OCI-M1 (cell line): ENCODE measurements at regions not wholly inside any gene's neighbourhood (a gene's known extent, or its start where the extent isn't known, plus 50 kb on each side); places are given as distances from the start of the nearest gene placed in this dataset.
A peak's percentile ranks its signal among the peaks of the same experiment; 100 is the strongest.
"Not testable (repeated sequence)": the region's sequence is repeated elsewhere in the genome, so short reads cannot be mapped to it uniquely, and the experiment has no call there.

Source experiments
- DNase-seq: peaks from one replicate; lab custom pipeline; 2025; lab: John Stamatoyannopoulos, UW

DNA sequence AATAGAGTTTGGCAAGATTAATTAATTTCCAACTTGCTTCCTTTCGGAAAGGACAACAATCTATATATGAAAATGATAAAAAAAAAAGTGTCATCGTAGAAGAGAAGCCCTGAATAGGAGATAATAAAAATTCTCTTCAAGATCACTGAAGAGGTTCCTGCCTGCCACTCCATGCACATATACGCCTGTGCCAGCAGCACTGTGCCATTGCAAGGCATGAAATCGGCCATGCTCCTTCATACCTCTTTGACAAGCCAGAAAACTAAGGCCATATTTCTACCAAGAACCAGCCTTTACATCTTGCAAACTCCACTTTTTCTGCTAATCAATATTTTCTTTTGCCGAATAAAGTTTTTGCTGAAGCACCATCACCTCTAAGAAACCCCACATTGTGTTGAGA lies 365.5 kb downstream of the CXXC4 start:
- DNase-seq = no peak

DNA sequence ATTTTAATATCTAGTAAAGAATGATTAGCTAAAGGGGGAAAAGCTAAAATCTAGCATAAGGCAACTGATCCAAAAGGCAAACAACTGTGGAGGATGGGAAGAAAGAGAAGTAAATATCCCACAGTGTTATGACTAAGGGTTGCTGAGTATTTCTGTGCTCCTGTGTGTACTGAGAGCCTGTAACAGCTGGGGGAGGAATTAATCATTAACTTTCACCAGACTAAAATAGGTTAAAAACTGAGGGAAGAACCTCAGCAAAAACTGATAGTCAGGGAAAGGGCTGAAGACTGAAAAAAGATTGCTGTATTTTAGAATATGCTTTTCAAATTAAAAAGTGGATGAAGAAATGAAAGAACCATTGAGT lies 365.9 kb downstream of the CXXC4 start:
- DNase-seq = peak; percentile 18

GRCh38 chr4:104128031-104128849 lies 366.5 kb downstream of the CXXC4 start:
- peak; percentile 22 for DNase-seq

DNA sequence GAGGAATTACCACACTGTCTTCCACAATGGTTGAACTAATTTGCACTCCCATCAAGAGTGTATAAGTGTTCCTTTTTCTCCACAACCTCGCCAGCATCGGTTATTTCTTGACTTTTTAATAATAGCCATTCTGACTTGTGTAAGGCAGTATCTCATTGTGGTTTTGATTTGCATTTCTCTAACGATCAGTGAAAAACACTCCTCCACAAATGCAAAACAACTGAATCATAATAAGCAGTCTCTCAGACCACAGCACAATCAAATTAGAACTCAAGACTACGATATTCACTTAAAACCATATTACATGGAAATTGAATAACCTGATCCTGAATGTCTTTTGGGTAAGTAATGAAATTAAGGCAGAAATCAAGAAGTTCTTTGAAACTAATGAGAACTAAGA lies 371.7 kb downstream of the CXXC4 start:
- no peak for DNase-seq

GRCh38 chr4:104117776-104118175 lies 376.9 kb downstream of the CXXC4 start:
- DNase-seq = no peak

DNA sequence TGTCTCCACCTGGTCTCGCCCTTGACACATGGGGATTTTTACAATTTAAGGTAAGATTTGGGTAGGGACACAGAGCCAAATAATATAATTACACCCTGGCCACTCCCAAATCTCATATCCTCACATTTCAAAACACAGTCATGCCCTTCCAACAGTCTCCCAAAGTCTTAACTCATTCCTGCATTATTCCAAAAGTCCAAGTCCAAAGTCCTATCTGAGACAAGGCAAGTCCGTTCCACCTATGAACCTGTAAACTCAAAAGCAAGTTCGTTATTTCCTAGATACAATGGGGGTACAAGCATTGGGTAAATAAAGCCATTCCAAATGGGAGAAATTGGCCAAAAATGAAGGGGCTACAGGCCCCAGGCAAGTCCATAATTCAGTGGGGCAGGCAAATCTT lies 380.8 kb downstream of the CXXC4 start:
- DNase-seq = no peak

DNA sequence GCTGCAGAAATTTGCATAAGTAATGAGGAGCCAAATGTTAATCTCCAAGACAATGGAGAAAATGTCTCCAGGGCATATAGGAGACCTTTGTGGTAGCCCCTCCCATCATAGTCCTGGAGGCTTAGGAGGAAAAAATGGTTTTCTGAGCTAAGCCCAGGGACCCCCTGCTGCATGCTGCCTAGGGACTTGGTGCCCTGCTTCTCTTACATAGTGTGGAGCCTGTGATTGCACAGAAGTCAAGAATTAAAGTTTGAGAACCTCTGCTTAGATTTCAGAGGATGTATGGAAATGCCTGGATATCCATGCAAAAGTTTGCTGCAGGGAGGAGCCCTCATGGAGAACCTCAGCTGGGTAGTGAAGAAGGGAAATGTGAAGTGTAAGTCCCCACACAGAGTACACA lies 379.4 kb upstream of the TACR3 start:
- DNase-seq = no peak

DNA sequence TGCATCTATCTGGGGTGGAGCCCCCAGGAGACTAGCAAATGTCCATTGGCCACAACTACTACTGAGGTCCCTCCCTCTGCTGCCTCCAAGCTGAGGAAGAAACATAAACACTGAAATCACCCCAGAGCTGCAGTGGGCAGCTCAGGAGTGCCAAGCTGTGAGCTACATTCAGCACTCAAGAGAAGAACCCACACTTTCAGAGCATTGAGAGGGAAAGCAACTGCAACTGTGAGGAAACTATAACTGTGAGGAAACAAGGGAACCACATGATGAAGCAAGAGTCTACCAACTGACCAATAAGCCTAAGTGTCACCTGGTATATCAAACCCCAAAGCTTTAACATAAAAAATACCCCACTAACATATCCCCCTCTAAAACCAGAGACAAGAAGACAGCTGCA lies 373.5 kb upstream of the TACR3 start:
- DNase-seq = no peak

- DNase-seq = no peak
These were observed 353.4 kb upstream of the TACR3 start for GRCh38 chr4:104073229-104073628.

- DNase-seq = no peak
These were observed 346.7 kb upstream of the TACR3 start for GRCh38 chr4:104066533-104066932.

DNA sequence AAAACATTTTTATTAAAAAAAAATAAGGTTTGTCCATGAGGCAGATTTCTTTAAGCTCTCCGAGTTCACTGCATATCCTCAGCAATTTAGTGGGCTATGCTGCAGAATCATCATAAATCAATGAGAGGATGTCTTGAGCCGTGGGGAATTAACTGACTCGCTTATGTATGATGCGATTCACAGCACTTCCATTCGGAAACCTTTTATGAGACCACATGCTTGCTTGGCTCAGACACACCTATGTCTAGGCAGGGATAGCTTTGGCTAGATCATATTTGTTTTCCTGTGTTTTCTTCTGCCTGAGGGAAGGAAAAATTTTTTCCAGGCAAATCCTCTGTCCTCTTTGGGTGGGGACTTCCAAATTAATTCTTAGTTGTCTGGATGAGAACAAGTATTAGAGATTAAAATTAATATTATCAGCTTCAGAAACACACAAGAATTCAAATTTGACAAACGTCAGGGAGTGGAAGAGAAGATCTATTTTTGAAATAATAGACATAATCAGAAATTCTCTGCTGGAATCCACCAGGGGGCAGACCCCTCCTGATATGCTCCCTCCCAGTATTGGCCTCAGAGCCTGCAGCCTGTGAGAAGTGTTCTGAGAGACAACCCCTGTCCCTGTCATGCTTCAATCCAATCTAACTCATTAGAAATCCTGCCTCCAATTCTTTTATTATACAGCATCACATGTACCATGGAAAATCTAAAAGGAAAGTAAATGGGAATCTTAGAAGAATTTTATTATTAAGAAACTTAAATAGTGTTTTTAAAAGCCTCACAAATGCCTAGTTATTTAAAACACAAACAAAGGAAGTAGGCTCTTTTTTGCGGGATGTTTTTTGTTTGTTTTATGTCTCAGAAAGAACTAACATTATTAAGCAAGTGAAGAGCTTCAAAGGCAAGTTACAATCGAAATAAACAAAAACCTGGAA lies 345.1 kb upstream of the TACR3 start:
- peak; percentile 84 for DNase-seq

DNA sequence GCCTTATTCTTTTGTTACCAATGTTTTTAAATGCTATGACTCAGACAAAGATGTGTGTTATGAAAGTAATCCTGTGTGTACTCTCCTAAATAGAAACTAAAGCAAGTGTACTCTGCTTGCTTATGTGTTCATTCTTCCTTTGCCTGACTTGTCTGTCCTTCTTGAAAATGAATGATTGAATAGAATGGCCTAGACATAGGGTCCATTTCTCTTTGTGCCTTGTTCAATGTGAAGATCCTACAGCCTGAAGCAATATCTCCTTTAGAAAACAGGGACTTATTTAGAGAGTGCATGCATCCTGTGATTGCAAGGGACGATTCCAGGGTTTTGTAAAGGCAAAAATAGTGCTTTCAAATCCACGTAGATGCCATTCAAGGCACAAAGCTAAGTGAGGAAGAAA lies 343.6 kb upstream of the TACR3 start:
- no peak for DNase-seq

DNA sequence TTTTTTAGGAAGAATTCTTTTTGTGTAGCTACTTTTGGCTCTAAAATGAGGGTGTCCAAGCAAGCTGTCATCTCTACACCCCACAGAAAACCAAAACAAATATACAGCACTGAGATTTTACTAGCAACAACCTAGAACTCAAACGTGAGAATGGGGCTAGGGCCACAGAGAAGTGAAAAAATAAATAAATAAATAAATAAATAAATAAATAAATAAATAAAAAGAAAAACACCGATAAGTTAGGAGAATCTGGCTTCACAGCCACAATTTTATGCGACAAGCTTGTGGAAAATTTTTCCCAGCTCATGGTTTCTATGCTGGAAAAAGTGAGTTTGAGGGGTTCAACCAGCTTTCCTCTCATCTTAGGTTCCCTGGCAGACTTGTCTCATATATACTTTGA lies 324.6 kb upstream of the TACR3 start:
- no peak for DNase-seq

- DNase-seq = no peak
These were observed 313.1 kb upstream of the TACR3 start for GRCh38 chr4:104032896-104033295.

DNA sequence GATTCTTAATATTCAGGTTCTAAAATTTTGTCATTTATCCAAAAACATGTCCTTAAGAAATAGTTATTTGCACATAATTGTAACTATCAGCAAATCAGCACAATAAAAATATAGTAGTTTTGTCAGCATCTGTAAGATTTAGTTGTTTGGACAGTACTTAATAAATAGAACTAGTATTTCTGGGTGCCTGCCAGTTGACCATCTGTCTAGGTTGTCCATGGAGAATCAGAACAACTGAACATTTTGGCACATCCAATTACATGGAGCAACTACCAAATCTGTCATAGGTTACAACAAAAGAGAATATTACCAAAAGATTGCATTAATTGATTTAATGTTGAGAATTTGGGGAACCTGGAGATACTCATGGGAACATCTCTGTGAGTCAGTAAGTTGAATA lies 305.5 kb upstream of the TACR3 start:
- DNase-seq = no peak

DNA sequence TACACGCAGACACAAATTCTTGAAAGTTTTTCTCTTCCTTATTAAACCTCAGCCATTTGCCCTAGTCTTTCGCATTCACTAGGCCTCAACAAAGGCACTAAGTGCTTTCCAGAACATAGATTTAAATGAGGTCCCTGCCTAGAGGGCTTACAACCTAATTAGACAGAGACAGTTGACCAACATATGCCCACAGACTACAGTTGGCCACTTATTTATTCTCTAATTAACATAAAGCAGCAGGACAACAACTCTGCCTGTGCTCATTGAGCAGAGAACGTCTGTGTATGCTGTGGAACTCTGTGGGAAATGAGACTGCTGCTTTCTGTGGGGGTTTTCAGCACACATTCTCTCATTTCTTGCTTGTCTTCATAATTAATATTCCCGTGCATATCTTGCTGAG lies 303.0 kb upstream of the TACR3 start:
- DNase-seq = no peak

DNA sequence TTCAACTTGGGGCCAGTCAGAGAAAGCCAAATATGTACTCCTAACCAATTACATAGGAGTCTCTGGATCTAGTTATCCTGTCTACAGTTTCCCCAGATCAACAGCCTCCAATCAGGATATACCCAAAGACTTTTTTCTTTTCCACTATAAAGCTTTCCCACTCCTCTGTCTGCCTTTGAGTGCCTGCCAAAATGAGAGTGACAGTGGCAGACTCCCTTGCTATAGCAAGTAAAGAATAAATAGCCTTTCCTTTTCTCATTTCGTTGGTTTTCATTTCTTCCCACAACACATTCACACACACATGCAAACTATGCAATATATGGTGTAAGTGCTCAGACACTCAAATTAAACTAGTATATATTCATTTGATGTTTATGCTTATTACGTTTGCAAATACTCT lies 302.4 kb upstream of the TACR3 start:
- no peak for DNase-seq

DNA sequence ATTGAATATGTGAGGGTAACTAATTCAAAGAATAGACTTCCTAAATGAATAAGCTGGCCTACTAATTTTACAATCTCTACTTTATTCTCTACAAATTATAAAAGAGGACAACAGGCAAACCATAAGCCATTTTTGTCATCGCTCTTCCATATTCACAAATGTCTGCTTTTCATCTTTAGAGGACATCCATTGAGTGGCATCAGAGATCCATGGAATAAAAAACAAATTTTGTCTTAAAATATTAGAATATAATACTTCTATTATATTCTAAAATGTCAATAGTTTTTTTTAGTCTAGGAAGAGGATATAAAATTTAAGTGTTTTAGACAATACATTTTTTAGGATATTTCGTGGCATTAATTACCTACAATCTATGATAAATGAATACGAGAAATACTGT lies 300.9 kb upstream of the TACR3 start:
- DNase-seq = no peak

GRCh38 chr4:104017213-104017612 lies 297.4 kb upstream of the TACR3 start:
- DNase-seq = no peak

DNA sequence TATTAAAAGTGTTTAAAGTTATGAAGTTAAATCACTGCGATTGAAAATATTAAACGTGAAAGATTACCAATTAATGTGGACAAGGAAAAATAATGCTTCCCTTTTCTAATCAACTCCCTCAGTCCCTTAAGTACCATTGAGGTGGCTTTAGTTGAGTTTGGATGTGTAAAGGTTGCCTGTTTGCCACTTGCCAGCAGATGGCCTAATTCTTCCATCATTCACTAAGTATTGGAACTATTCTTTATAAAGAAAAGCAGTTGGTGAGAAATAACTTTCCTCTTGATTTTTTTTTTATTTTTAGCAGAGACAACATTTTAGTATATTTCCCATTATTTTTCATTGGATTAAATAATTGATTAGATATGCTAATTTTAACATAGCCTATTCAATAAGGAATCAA lies 295.9 kb upstream of the TACR3 start:
- DNase-seq = peak; percentile 62

GRCh38 chr4:104010722-104011121 lies 290.9 kb upstream of the TACR3 start:
- no peak for DNase-seq

DNA sequence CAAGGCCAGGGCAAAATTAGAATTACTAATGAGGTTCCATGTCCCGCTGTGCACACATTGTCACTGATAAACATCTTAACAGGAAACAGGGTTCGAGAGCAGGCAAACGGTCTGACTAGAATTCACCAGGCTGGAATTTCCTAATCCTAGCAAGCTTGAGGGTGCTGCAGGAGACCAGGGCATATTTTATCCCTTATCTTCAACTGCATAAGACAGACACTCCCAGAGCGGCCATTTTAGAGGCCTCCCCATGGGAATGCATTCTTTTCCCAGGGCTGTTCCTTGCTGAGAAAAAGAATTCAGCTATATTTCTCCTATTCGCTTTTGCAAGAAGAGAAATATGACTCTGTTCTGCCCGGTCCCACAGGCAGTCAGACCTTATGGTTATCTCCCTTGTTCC lies 282.5 kb upstream of the TACR3 start:
- DNase-seq = not testable (repeated sequence)

DNA sequence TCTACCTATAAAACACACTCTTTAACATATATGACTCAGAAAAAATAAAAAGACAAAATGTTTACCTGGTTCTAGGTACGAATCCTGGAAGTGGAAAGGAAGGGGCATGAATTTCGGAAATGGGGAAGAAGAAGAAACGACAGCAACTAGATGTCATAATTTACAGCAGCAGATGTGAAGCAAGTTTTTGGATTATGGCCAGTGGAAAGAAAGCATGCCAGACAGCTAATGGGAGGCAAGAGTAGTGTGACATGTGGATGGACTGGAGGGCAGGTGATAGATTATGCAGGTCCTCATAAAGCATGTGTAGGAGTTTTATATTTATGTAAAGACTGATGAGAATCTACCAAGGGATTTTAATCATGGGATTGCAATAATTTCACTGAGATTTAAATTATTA lies 279.0 kb upstream of the TACR3 start:
- no peak for DNase-seq
